Psoas muscle (tissue), 7 donors: ENCODE measurements at regions not wholly inside any gene's neighbourhood (a gene's known extent, or its start where the extent isn't known, plus 50 kb on each side); places are given as distances from the start of the nearest gene placed in this dataset.
"Not testable (repeated sequence)": the region's sequence is repeated elsewhere in the genome, so short reads cannot be mapped to it uniquely, and the experiment has no call there.

Experiments
- ATAC-seq, 4 donors: fragments of 200-7000 bp; cut with Tn5 transposase; one replicate each; pipeline ENCODE4 v1.9.1; 2020; ENCODE audit warnings: moderate library complexity in 3 of 4, mild to moderate bottlenecking in 2 of 4
- DNase-seq, 2 donors: peaks; one replicate each; pipeline ENCODE4 v3.0.0-alpha.2; 2020
- H3K27ac ChIP-seq: fragments of 200-600 bp; one replicate; pipeline ENCODE4 v1.8.0; 2022
- H3K27me3 ChIP-seq, 3 donors: fragments of 200-600 bp in 1 of 3; one replicate each; pipeline versions ENCODE4 v1.6.1 to v1.8.0; 2013 to 2022; ENCODE audit warnings: low read length in 2 of 3, mild to moderate bottlenecking in 2 of 3, moderate library complexity in 1 of 3; ENCODE audit not compliant: insufficient read depth in 3 of 3
- H3K36me3 ChIP-seq, 2 donors: fragments of 200-600 bp in 1 of 2; one replicate each; pipeline versions ENCODE4 v1.6.1 to v1.8.0; 2013 to 2022; ENCODE audit warnings: low read depth in 1 of 2, mild to moderate bottlenecking in 1 of 2, moderate library complexity in 1 of 2; ENCODE audit not compliant: insufficient read depth in 1 of 2
- H3K4me1 ChIP-seq: fragments of 200-600 bp; one replicate; pipeline ENCODE4 v1.8.0; 2022
- H3K4me3 ChIP-seq: fragments of 200-600 bp; one replicate; pipeline ENCODE4 v1.8.0; 2022; ENCODE audit warnings: mild to moderate bottlenecking
- H3K9me3 ChIP-seq: fragments of 200-600 bp; one replicate; pipeline ENCODE4 v1.8.0; 2022
- CTCF ChIP-seq: fragments of 200-600 bp; IDR thresholded peaks from one replicate; pipeline ENCODE4 v1.8.0; 2022; ENCODE audit warnings: antibody characterized with exemption
- WGBS, 3 donors: extraction: QIAGEN DNeasy Blood & Tissue Kit; methylation state at CpG; one replicate each; pipeline versions ENCODE4 v1.1.6 to v1.1.7; 2013; 5-methylcytosine and 5-hydroxymethylcytosine counted together
- intact Hi-C, 2 donors: fragments of 100-400 bp; cut with DNase I; formaldehyde crosslinking; loops; one replicate each; pipeline versions ENCODE4 v1.11.0 to v1.14.2; 2022
- donor health status: healthy with polysubstance abuse.
- donor health status: DM: no; HTN: no; CAD: no; lungs with moderate emphysema.
- donor health status: Bipolar disorder and iron deficiency.
- donor health status: healthy.
- donor health status: DM: yes; HTN: yes; CAD: no.
- donor health status: DM: no; HTN: no; CAD: no.
- donor health status: DM: yes; HTN: yes; CAD: no.

- no peak for TF ChIP-seq CTCF
Observed at GRCh38 chr10:65110009-65110408, 1588.8 kb downstream of the REEP3 start.

GRCh38 chr10:65111059-65111458 lies 1589.9 kb downstream of the REEP3 start:
- H3K36me3 ChIP-seq, DNase-seq, H3K4me1 ChIP-seq, H3K27me3 ChIP-seq, ATAC-seq, intact Hi-C loops, H3K27ac ChIP-seq, H3K9me3 ChIP-seq, H3K4me3 ChIP-seq: not testable (repeated sequence)
- 75 to 88% (median 88%) methylated on average over 6 of the region's 6 CpGs for WGBS, 3 donors

More at GRCh38 chr10:65110009-65110408, 1588.8 kb downstream of the REEP3 start:
- DNase-seq = no peak
- Histone ChIP-seq H3K4me3 (no peak overlapping the region), H3K27me3 (no peaks in the 10 kb centered on the region), H3K9me3 (peaks cover 4% of the 10 kb centered on the region), H3K27ac (no peak overlapping the region), H3K36me3 (no peaks in the 10 kb centered on the region), H3K4me1 (no peaks in the 10 kb centered on the region)
- ATAC-seq = no peak
- intact Hi-C loops = no loop called here
- WGBS, 3 donors = 51 to 58% (median 55%) methylated on average over 2 of the region's 2 CpGs

GRCh38 chr10:65112573-65112972 lies 1591.4 kb downstream of the REEP3 start:
- Histone ChIP-seq H3K9me3 (no peaks in the 10 kb centered on the region), H3K36me3 (no peaks in the 10 kb centered on the region), H3K4me3 (no peak overlapping the region), H3K27ac (no peak overlapping the region), H3K27me3 (no peaks in the 10 kb centered on the region), H3K4me1 (no peaks in the 10 kb centered on the region)
- DNase-seq (no peak), ATAC-seq (no peak)
- intact Hi-C loops = no loop called here
- 62 to 75% (median 73%) methylated on average over 4 of the region's 4 CpGs for WGBS, 3 donors
- TF ChIP-seq CTCF = no peak

- Histone ChIP-seq H3K27me3 (no peaks in the 10 kb centered on the region), H3K4me3 (no peak overlapping the region), H3K4me1 (no peaks in the 10 kb centered on the region), H3K9me3 (no peaks in the 10 kb centered on the region), H3K27ac (no peak overlapping the region), H3K36me3 (no peaks in the 10 kb centered on the region)
- intact Hi-C loops = no loop called here
- no peak for DNase-seq
- no peak for ATAC-seq
- WGBS, 3 donors = 76 to 88% (median 78%) methylated on average over 1 of the region's 1 CpG
- TF ChIP-seq CTCF = no peak
Observed at GRCh38 chr10:65123120-65123519, 1601.9 kb downstream of the REEP3 start.

GRCh38 chr10:65125212-65125611 lies 1604.0 kb downstream of the REEP3 start:
- WGBS, 3 donors = 88 to 90% (median 90%) methylated on average over 2 of the region's 2 CpGs
- no peaks in the 10 kb centered on the region for H3K4me1 ChIP-seq
- TF ChIP-seq CTCF = no peak
- intact Hi-C loops = no loop called here
- H3K27ac ChIP-seq = no peak overlapping the region
- no peaks in the 10 kb centered on the region for H3K27me3 ChIP-seq
- H3K36me3 ChIP-seq = no peaks in the 10 kb centered on the region
- no peak for DNase-seq
- H3K4me3 ChIP-seq = no peak overlapping the region
- ATAC-seq = no peak
- no peaks in the 10 kb centered on the region for H3K9me3 ChIP-seq
